Lower leg skin (tissue), 4 donors: ENCODE measurements at regions not wholly inside any gene's neighbourhood (a gene's known extent, or its start where the extent isn't known, plus 50 kb on each side); places are given as distances from the start of the nearest gene placed in this dataset.
"Not testable (repeated sequence)": the region's sequence is repeated elsewhere in the genome, so short reads cannot be mapped to it uniquely, and the experiment has no call there.

Experiments used
- DNase-seq, 2 donors: peaks; one replicate each; pipeline ENCODE4 v3.0.0-alpha.2; 2019; ENCODE audit warnings: low spot score in 2 of 2
- H3K4me3 ChIP-seq: fragments of 200-600 bp; sonication (generic); 2 replicates; pipeline ENCODE4 v1.5.1; 2017; ENCODE audit warnings: mild to moderate bottlenecking, low read depth; ENCODE audit not compliant: poor library complexity, severe bottlenecking
- CTCF ChIP-seq, 3 donors: fragments of 450-650 bp; IDR thresholded peaks; one replicate each; pipeline ENCODE4 v1.5.1; 2016; ENCODE audit warnings: antibody characterized with exemption in 3 of 3, mild to moderate bottlenecking in 3 of 3, moderate library complexity in 2 of 3
- POLR2A ChIP-seq, 2 donors: fragments of 450-650 bp; IDR thresholded peaks; one replicate each; pipeline ENCODE4 v1.6.1; 2016 to 2017; ENCODE audit warnings: antibody characterized with exemption in 2 of 2, mild to moderate bottlenecking in 1 of 2, moderate library complexity in 1 of 2
- WGBS, 2 donors: methylation state at CpG; one replicate each; pipeline ENCODE4 v1.1.5; 2018; 5-methylcytosine and 5-hydroxymethylcytosine counted together
- intact Hi-C: fragments of 100-400 bp; cut with DNase I; formaldehyde crosslinking; loops from one replicate; pipeline ENCODE4 v1.15.0; 2023; ENCODE audit warnings: low total_unique reads

DNA sequence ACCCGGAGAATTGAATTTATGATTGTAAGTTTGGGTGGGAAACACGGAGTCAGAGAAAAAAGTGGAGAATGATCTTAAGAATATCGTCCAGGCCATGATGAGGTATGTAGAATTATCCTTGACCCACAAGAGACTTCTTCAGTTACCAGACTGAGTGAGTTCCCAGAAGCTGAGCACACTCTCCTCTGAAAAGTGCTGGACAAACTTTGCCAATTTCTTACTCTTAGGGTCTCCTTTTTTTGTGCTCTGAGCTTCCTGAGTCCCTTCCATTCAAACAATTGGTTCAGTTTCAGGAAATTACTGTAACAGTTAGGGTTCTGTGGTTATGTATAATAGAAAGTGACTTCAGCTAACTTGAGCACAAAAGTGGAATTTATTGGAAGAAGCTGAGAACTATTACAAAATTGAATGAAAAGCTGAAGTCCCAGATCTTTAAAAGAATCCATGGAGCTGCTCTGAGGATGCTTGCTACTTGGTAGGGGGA, 50.6 kb upstream of the EHBP1 start:
- intact Hi-C loops: no loop called here
- 91% methylated on average over 3 of the region's 3 CpGs for WGBS, 2 donors
- no peak for TF ChIP-seq POLR2A (IDR thresholded peaks at IDR 0.05)
- TF ChIP-seq CTCF (IDR thresholded peaks at IDR 0.05): no peak
- no peak overlapping the region for H3K4me3 ChIP-seq
- no peak for DNase-seq

GRCh38 chr2:62654423-62654791, 51.1 kb upstream of the EHBP1 start:
- TF ChIP-seq CTCF (IDR thresholded peaks at IDR 0.05): no peak
- WGBS, 2 donors: 79 to 86% methylated on average over 3 of the region's 3 CpGs
- intact Hi-C loops: no loop called here
- no peak for DNase-seq
- no peak overlapping the region for H3K4me3 ChIP-seq

DNA sequence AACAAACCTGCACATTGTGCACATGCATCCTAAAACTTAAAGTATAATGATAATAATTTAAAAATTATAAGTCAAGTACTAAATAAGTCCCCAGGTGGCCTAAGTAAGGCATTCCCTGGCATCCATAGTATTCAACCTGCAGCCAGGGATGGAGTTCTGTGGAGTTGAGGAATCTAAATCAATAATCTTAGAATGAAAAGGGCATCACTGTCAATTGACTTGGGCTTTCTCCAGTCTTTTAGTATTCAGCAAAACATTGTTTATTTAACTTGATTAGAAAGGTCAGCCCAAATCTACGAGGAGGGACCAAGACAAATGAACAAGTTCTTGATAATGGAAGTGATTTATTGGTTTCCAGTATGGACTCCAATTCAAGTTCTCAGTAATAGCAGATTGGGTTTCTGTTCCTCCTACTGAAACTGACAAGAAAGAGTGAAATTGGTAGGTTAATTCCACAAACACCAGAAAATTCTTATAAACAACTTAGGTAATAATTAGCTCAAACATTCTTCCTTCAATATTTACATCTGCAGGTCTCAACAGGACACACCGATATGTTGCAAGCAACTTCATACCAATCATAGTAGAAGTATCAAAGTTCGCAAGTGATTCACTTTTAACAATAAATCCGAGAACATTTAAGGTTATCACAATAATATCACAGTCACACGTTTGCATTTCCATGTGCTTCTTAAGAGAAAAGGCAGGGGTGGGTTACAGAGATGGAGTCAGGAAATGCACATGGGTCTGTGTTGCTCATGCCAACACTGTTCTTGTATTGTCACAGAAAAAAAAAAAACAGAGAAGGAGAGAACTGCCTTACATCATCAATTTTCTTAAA, 51.7 kb upstream of the EHBP1 start:
- no peak for DNase-seq
- WGBS, 2 donors: 45 to 64% methylated on average over 5 of the region's 5 CpGs
- intact Hi-C loops: no loop called here
- no peak for TF ChIP-seq POLR2A (IDR thresholded peaks at IDR 0.05)
- TF ChIP-seq CTCF (IDR thresholded peaks at IDR 0.05): no peak
- no peak overlapping the region for H3K4me3 ChIP-seq

- intact Hi-C loops, H3K4me3 ChIP-seq, DNase-seq: not testable (repeated sequence)
- WGBS, 2 donors: 100% methylated on average over 1 to 2 of the region's 2 CpGs
Observed at GRCh38 chr2:62649087-62649486, 56.4 kb upstream of the EHBP1 start.

GRCh38 chr2:62643100-62643471, 62.4 kb upstream of the EHBP1 start:
- no peak for DNase-seq
- 45 to 50% methylated on average over 4 of the region's 4 CpGs for WGBS, 2 donors
- intact Hi-C loops: no loop called here

More at GRCh38 chr2:62643100-62643471, 62.4 kb upstream of the EHBP1 start:
- no peak overlapping the region for H3K4me3 ChIP-seq
- TF ChIP-seq CTCF (IDR thresholded peaks at IDR 0.05) (no peak), POLR2A (IDR thresholded peaks at IDR 0.05) (no peak)
